HG03280 (cell line): ENCODE measurements at regions not wholly inside any gene's neighbourhood (a gene's known extent, or its start where the extent isn't known, plus 50 kb on each side); places are given as distances from the start of the nearest gene placed in this dataset.
"Not testable (repeated sequence)": the region's sequence is repeated elsewhere in the genome, so short reads cannot be mapped to it uniquely, and the experiment has no call there.

Source experiments
- ATAC-seq: cut with Tn5 transposase; IDR thresholded peaks from one replicate; pipeline ENCODE4 v1.9.1; 2021; ENCODE audit warnings: mild to moderate bottlenecking, moderate library complexity; ENCODE audit not compliant: unreplicated experiment

DNA sequence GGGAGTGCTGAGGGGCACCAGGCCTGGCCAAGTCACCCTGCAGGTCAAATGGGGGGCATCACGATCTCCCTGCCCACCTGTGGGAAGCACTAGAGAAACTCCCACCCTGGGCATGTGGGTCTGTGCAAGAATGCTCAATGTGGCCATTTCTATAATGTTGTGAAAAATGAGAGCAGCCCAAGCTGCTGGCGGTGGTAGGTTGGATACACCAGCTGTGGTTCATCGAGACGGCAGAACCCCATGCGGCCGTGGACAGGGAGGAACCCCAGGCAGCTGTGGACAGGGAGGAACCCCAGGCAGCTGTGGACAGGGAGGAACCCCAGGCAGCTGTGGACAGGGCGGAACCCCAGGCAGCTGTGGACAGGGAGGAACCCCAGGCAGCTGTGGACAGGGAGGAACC is 129.1 kb downstream of the BRD1 start:
- ATAC-seq: not testable (repeated sequence)

- no peak for ATAC-seq
These were observed 130.6 kb downstream of the BRD1 start for GRCh38 chr22:49697047-49697446.

GRCh38 chr22:49694462-49695260 is 133.0 kb downstream of the BRD1 start:
- ATAC-seq: no peak

DNA sequence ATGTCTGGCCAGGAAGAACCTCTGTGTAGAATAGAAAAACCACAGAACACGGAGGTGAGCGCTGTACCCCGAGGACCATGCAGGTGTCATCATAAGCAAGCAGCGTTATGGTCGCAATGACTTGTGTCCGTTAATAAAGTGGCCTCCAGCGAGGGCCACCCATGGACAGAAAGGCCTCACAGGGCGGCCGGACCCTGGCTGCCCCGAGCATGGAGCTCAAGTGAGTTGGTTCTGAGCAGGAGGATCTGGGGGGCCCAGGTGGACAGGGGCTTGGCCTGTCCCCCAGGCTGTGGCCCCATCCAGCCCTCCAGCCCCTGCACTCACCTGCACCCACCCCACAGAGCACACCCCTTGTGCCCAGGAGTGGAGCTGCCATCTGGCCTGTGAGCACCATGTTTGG is 133.8 kb downstream of the BRD1 start:
- no peak for ATAC-seq

DNA sequence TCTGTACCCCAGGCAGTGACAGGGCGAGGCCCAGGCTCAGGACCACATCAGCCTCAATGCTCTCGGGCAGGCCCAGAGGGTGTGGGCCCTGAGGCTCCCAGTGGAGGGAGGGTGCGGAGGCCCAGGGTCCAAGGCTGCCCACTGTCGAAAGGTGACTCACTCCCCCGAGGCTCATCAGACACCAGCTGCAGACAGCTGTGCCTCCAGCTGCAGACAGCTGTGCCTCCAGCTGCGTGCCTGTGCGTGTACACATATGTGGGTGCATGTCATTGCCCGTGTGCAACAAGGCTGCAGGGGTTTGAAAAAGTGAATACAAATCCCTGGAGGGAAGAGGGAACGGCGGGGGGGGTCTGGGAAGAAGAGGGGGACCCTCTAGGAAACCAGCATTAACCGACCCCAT is 134.3 kb downstream of the BRD1 start:
- no peak for ATAC-seq

DNA sequence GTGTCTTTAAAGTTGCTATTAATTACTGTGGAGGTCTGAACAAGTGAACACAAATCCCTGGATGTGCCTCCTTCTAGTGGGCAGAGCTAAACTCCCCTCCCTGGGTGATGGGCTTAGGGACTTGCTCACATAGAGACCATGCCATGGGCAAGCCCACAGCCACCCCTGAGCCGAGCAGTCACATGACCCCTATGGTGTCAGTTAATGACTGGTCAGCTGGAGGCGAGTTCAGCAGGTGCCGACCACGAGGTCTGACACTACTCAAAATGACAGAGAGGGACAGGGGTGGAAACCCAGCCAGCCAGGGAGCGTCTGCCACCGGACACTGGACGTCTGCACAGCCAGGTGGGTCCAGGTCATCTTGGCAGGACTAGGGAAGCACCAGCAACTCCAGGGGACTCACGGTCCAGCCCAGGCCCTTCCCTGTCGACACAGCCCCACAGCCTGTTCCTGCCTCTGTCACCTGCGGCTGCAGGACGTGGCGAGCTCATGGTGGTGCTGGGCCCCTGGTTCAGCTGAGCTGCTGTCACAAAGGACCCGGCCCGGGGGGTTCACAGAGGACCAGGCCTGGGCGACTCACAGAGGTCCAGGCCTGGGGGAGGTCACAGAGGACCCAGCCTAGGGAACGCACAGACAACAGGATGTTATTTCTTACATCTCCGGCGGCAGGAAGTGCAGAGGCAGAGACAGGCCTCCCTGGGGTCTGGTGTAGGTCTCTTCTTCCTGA is 135.0 kb downstream of the BRD1 start:
- ATAC-seq: no peak

DNA sequence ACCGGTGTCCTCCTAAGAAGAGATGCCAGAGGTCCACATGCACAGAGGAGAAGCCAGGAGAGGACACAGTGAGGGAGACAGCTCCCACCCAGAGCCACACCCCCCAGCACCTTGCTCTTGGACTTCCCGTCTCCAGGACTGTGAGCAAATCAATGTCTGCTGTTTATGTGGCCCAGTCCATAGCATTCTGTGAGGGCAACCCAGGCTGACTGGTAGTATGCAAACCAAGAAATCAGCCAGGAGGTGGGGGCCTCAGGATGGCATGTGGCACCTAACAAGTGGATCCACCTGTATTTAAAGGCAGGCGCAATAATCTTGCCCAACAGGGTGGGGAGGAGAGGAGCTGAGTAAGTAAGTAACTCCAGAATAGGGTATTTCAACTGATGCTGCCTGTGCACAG is 136.4 kb downstream of the BRD1 start:
- no peak for ATAC-seq

DNA sequence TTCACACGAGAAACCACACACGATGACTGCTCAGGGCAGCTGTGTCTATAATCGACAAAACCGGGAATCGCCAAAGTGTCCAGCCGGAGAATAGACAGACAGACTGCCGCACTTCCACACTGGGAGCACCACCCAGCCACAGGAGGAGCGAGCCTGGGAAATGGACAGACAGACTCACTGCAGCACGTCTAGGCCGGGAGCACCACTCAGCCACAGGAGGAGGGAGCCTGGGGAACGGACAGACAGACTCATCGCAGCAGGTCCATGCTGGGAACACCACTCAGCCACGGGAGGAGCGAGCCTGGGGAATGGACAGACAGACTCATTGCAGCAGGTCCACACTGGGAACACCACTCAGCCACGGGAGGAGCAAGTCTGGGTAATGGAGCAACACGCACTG is 137.2 kb downstream of the BRD1 start:
- ATAC-seq: no peak

DNA sequence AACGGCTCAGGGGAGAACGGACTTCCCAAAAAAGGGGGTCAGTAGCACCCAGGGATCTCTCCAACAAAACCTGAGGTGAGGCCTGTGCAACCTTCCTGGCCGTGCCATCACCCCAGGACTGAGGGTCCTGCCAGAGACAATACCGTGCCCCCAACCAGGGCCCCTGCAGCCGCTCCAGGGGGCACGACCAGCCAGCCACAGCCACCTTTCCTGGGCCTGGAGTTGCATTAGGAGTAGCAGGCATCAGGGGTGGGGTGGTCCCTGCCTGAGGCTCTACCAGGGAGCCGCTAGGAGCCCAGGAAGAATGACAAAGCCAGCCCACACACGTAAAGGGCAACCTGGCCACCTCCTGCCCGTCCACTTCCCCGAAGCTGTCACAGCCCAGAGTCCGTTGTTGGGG is 137.8 kb downstream of the BRD1 start:
- ATAC-seq: no peak

- ATAC-seq: no peak
These were observed 138.4 kb downstream of the BRD1 start for GRCh38 chr22:49689255-49689770.

DNA sequence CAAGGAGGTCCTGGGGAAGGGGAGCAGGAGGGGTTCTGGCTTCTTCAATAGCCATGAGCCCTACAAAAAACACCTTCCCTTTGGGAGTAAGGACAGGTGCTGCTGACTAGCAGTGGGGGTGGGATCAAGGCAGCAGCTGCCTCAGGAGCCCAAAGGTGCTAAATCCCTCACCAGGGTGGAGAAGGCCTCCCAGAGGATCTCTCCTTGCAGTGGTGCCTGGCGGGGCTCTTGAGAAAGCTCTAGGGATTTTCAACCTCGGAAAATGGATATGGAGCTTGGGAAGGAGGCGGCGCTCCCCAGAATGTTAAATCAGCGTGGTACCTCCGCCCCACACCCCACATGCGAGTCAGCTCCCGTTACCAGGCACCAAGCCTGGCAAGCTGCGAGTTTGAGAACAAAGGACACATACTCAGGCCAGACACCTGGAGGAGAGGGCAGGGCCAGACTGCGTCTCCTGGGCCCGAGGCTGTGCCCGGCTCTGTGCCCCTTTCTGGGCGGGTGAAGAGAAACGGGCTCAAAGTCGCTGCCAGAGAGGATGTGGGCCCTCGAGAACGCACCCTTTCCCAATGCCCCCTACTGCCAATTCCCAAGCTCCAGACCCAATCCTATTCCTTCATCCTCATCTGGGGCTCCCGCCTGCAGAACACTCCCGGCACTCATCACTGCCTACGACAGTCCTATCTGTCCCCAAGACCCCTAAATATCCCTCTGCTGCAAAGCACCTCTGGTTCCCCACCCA is 139.0 kb downstream of the BRD1 start:
- ATAC-seq: no peak

- no peak for ATAC-seq
These were observed 139.7 kb downstream of the BRD1 start for GRCh38 chr22:49687786-49688515.

GRCh38 chr22:49687333-49687732 is 140.3 kb downstream of the BRD1 start:
- ATAC-seq: no peak

GRCh38 chr22:49686495-49687219 is 141.0 kb downstream of the BRD1 start:
- ATAC-seq: no peak

DNA sequence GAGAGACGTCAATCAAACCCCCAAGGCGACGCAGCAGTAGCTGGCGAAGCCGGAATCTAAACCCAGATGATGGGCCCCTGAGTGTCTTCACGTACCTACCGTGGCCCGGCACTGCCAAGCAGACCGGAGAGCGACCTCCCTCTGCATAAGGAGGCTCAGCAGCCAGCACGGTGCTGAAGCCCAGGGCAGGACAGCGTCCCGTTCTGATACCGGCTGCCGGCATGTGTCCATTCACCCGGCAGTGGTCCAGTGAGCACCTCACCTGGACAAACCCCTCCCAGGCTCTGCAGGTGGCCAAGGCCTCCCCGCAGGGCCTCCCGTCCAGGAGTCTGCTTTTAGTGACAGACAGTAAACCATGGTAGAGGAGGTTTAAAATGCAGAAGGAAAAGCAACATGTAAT is 142.0 kb downstream of the BRD1 start:
- ATAC-seq: no peak

GRCh38 chr22:49685116-49685515 is 142.6 kb downstream of the BRD1 start:
- ATAC-seq: no peak

- no peak for ATAC-seq
These were observed 144.6 kb downstream of the BRD1 start for GRCh38 chr22:49683032-49683431.

- not testable (repeated sequence) for ATAC-seq
These were observed 146.9 kb downstream of the BRD1 start for GRCh38 chr22:49680819-49681218.

GRCh38 chr22:49678842-49679170 is 148.9 kb downstream of the BRD1 start:
- ATAC-seq: no peak

DNA sequence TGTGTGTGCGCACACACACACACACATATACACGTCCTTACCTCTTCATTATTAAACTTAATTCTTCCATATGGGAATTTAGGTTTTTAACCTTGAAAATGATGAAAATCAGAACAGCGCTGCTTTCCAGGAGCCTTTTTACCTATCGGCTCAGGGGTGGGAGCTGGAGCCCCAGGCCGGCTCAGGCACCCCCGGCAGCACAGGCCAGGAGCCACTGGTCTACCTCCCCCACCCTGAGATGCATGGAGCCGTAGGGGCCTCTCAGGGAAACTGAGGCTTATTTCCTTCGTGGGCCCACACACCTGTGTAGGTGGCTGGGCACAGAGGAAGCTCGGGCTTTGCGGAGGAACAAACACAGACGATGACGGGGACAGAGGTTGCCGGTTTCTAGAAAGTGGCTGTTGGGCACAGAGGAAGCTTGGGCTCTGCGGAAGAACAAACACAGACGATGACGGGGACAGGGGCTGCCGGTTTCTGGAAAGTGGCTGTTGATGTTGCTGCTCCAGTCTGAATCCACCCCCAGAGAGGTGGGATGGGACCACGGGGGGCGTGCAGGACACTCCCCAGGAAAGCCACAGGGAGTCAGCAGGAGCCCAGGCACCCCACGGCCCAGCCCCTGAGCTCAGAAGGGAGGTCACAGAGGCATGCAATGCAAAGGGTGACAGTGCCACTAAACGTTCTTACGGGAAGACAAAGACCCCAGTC is 149.4 kb downstream of the BRD1 start:
- ATAC-seq: no peak
